HG02588 (cell line): ENCODE measurements at regions not wholly inside any gene's neighbourhood (a gene's known extent, or its start where the extent isn't known, plus 50 kb on each side); places are given as distances from the start of the nearest gene placed in this dataset.
"Not testable (repeated sequence)": the region's sequence is repeated elsewhere in the genome, so short reads cannot be mapped to it uniquely, and the experiment has no call there.

Source experiments
- ATAC-seq: cut with Tn5 transposase; IDR thresholded peaks from one replicate; pipeline ENCODE4 v1.9.1; 2021; ENCODE audit warnings: mild to moderate bottlenecking, moderate library complexity; ENCODE audit not compliant: unreplicated experiment

DNA sequence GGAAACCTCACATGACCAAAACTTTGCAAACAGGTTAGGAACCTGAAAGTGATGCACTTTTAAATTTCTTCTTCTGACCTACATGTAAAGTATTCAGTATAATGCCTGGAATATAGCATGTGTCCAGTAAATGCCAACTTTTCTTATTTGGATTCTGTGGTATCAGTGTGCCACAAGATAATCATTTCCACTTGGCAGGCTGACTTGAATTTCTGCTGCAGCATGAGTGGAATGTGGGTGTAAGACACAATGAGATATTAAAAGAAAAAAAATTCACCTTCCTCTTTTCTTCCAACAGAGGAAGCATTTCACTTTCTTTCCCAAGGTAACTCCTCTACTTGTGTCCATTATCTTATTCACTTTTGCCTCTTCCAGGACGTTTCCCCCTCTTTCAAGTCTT is 141.9 kb upstream of the PRKD1 start:
- no peak for ATAC-seq

- not testable (repeated sequence) for ATAC-seq
Measured at GRCh38 chr14:30072454-30072853, 144.8 kb upstream of the PRKD1 start.

DNA sequence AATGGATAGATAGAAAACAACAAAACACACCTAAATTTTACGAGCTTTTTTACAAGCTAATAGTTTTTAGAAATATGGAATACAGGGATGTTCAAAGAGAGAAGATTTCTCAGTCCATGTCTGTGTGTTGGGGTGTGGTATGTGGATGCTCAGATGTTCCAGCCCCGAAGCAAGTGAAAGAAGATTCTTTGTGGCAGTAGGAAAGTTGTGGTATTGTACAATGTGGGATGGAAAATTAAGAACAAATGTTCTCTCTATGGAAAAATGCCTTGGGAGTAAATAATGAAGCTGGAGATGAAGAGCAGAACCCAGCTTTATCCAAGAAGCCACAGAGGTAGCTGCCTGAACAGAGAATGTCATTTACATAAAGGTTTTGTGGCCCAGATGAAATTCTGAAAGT is 150.3 kb upstream of the PRKD1 start:
- ATAC-seq, result no peak

DNA sequence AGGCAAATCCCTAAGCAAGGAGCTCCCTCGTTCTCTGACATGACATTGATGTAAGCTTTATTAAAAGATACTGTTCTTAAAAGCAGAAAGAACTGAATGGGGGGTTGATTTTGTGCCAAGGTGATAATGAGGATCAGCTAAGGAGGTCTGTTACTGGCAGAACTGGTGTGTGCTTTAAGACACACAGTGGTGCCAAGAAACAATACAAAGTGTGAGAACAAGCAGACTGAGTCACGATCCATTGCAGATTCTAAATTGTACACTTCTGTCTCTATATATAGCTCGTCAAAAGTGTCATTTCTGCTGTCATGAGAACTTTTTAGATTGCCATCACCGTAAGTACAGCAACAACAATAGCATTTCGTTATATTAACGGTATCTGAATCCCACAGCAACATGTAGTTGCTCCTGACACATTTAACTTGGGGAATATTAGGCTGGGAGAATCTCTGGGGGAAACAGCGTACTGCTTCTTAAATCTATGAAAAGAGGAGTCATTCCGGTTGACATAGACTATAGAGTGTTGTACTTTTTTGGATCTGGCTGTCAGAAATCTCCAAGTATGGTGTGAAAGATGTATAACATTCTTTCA is 151.3 kb upstream of the PRKD1 start:
- ATAC-seq, result no peak

DNA sequence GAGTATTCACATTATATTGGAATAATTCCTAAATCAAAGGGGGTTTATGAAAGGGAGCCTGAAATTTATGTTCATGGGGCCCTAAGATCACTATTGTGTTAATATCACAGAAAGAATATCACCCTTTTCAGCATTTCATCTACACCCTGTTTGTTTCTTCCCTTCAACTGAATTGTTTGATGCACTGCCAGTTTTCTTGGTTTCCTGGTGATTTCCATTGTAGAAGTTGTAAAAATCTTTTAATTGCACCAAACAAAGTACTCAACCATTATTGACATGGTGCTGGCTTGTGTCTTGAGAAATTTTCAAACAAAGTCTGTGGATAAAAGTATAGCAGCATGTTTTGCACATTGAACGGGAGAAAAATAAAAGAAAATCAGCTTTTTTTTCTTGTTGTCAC is 154.8 kb upstream of the PRKD1 start:
- ATAC-seq, result no peak

DNA sequence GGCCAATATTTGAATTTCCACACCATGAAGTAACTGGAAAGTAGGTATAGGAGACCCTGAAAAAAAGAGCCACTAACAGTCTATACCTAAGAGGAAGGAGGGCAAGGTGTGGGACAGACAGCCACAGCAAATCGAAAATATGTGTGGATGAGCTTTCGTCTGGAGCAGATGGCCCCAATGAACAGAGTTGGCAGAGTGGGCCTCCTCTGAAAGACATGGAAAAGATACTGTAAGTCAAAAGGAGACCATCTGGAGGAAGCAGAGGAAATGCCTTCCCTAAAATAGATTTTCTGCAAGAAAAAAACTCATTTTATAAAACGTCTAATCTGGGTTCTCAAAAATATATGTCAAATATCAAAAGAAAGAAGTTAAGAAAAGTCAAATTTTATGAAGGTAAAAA is 157.2 kb upstream of the PRKD1 start:
- no peak for ATAC-seq

- ATAC-seq, result no peak
Measured at GRCh38 chr14:30085943-30086342, 158.3 kb upstream of the PRKD1 start.

GRCh38 chr14:30088620-30089019 is 161.0 kb upstream of the PRKD1 start:
- ATAC-seq, result no peak

- no peak for ATAC-seq
Measured at GRCh38 chr14:30108975-30109700, 181.5 kb upstream of the PRKD1 start.

DNA sequence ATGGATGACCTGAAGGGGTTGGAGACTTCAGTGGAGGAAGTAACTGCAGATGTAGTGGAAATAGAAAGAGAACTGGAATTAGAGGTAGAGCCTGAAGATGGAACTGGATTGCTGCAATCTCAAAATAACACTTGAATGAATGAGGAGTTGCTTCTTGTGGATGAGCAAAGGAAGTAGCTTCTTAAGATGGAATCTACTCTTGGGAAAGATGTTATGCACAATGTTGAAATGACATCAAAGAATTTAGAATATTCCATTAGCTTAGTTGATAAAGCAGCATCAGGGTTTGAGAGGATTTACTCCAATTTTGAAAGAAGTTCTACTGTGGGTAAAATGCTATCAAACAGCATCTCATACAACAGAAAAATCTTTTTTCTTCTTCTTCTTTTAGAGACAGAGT is 186.4 kb upstream of the PRKD1 start:
- no peak for ATAC-seq

DNA sequence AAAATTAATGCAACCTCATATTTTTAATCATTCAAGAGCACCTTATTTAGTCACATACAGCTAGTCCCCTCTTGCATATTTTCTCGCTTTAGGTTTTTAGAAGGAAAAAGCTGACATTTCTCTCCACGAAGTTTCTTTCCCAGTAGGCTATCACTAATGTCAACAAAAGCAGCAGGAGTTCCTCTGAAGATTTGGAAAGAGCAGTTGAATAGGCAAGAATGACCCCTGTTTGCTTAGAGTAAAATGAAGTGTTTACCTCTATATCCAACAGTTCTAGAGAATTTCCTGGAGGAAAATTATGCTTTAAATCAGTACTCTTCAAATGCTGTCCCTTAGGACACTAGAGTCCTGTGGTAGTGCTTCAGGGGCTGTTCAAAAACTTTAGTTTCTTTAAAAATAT is 188.1 kb upstream of the PRKD1 start:
- no peak for ATAC-seq

DNA sequence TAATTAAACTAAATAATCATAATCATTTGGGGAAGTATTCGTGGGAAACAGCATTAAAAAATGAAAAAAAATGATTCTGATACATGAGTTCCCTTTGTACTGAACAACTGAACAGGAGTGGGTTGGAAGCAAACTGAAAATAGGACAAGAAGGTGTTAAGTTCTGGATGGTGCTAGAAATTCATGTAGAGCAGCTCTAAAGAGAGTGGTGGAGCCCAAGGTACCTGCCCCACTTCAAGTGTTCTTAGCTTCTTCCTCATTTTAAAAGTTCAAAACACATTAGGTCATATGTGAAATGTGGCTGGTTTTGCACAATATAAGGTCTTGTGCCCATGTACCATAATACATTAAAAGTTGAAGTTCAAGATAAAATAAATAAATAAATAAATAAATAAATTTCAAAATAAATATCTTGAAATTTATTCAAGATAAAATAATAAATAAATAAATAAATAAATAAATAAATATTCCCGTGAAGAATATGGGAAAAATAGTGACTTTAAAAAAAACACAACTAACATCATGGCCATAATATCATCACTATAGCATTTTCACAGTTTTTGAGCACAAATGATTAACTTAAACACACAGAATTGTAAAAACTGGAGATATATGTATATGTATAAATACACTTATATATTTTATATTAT is 191.5 kb upstream of the PRKD1 start:
- no peak for ATAC-seq

DNA sequence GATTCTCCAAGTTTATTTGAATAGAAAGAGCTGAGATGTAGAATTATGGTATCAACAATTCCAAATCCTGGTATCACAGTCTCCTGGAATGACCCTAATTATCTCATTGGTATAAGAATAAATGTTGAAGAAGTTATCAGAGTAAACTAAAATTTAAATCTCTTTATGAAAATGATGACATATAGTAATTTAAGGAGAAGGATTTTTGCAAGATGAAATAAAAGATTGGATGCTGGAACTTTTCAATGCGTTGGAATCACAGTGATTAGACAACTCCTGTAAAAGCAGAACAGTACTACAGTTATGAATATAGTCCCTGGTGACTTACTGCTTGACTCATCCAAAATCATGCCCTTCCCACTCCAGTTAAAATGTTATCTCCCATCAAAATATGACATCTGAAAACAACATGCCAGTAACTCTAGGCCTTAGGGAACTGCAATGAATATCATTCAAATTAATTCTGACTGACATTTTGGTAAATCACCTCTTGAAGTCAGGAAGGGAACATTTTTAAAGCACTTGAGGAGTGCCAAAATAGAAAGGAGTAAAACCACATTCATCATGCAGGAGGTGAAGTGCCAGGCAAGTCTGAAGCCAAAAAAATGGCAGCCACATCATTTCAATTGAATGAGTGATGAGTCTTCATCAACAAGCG is 197.8 kb upstream of the PRKD1 start:
- ATAC-seq, result no peak

DNA sequence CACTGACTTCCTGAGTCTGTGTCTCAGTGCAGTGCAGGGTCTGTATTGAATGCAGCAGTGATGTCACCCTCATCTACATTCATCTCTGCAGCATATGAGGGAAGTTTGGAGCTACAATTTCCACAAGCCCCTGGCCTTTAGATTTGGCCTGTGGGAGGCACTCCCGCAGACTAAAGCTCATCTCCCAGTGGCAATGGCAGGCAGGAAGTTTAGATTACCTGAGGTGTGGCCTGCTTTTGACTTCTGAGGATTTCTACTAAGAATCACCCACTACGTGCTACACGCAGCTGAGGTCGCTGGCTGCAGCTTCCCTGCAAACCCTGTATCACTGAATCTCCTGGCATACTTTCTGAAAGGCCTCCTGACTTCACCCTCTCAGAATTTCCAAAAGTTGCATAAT is 202.2 kb upstream of the PRKD1 start:
- no peak for ATAC-seq

- ATAC-seq, result no peak
Measured at GRCh38 chr14:30131581-30132097, 204.0 kb upstream of the PRKD1 start.

DNA sequence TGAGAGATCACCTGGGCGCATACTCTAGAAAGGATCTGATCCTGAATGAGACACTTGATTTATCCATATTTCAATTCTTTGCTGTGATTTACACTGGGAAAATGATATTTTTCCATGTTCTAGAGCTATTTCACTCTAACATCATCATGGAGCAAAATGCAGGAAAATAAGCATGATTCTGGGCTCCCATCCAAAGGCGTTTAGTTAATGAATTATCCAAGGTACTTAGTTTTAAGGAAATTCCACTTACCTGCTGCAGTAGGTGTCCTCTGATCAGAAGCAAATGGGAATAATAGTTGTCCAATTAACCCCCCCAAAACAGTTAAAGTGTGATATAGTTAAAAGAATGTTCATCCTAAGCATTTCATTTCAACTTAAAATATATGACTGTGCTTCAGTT is 204.5 kb upstream of the PRKD1 start:
- no peak for ATAC-seq

- ATAC-seq, result no peak
Measured at GRCh38 chr14:30134936-30135335, 207.3 kb upstream of the PRKD1 start.

GRCh38 chr14:30138567-30138966 is 210.9 kb upstream of the PRKD1 start:
- ATAC-seq, result no peak

DNA sequence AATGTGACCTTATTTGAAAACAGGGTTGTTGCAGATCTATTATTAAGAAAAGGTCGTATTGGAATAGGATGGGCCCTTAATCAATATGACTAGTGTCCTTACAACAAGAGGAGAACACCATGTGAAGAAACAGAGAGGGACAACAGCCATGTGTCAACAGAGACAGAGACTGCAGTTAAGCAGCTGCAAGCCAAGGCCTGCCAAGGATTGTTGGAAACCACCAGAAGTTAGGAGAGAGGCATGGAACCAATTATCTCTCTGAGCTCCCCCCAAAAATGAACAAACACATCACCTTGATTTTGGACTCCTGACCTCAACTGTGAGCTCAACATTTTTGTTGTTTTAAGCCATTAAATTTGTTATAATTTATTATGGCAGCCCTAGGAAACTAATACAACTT is 214.6 kb upstream of the PRKD1 start:
- ATAC-seq, result no peak

GRCh38 chr14:30143627-30144026 is 216.0 kb upstream of the PRKD1 start:
- ATAC-seq, result no peak

DNA sequence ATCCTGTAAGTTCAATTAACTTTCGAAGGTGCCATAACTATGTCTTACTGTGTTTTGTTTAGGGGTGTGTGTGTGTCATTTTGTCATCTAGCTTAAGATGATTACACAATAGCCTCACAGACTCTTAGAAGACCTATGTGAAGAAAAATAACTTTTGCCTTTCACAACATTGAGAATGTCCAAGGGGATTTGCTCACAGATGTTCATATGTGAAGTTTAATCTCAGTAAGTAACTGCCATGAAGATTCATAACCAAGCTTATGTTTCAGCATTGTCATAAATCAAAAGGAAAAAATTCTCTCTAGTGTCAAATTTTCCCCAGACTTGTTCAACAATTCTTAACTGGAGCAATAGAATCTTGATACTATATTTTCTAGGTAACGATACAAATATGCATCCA is 226.1 kb upstream of the PRKD1 start:
- ATAC-seq, result no peak

DNA sequence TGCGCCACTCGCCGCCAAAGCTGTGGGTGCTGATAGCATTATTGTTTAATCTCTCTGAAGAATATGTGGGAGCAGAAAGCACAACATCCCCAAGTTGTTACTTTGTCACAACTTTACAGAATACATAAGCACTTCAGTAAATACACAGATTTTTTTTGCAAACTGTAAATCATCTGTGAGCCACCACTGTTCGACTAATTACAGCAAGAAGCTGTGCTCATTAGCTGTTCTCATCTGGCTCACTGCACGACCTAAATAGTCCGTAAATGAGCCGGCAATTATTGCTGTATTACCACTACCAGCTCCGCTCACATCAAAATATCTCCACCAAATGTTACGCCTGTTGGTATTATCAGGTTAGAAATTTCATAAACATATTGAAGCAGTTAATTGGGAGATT is 228.9 kb upstream of the PRKD1 start:
- no peak for ATAC-seq
